K562 (cell line): ENCODE measurements at regions not wholly inside any gene's neighbourhood (a gene's known extent, or its start where the extent isn't known, plus 50 kb on each side); places are given as distances from the start of the nearest gene placed in this dataset.

Experiments
- EHMT2 ChIP-seq: fragments of 450-650 bp; IDR thresholded peaks from 2 replicates; pipeline ENCODE4 v1.6.1; 2018; ENCODE audit warnings: antibody characterized with exemption
- GTF2F1 ChIP-seq: IDR thresholded peaks from 2 replicates; pipeline ENCODE4 v1.6.1; 2011; ENCODE audit warnings: low read depth, low read length, improper control_type of control experiment
- KLF6 ChIP-seq: fragments of 250-450 bp; sonication (Bioruptor Pico); IDR thresholded peaks from 2 replicates; pipeline ENCODE4 v1.4.0; 2020; ENCODE audit warnings: mild to moderate bottlenecking, moderate library complexity, borderline replicate concordance
- NR2C1 ChIP-seq, 2 experiments: fragments of 450-650 bp; IDR thresholded peaks; 2 replicates each; pipeline ENCODE4 v1.6.1; 2017; ENCODE audit warnings: mild to moderate bottlenecking in 2 of 2, antibody characterized with exemption in 1 of 2, inconsistent platforms in 1 of 2, missing compliant biosample characterization in 1 of 2, missing genetic modification characterization in 1 of 2
- TEAD1 ChIP-seq, 2 experiments: fragments of 450-650 bp in 1 of 2; sonication (generic) in 1 of 2; formaldehyde crosslinking; IDR thresholded peaks; 2 replicates each; pipeline versions ENCODE4 v1.4.0 to v1.8.0; 2020 to 2022; ENCODE audit warnings: mild to moderate bottlenecking in 2 of 2, missing genetic modification reagents in 1 of 2
- ZNF324 ChIP-seq: fragments of 250-450 bp; sonication (Bioruptor Pico); IDR thresholded peaks from 2 replicates; pipeline ENCODE4 v1.4.0; 2020; ENCODE audit warnings: mild to moderate bottlenecking
- ZNF444 ChIP-seq: fragments of 250-450 bp; sonication (Bioruptor Pico); IDR thresholded peaks from 2 replicates; pipeline ENCODE4 v1.4.0; 2020; ENCODE audit warnings: mild to moderate bottlenecking, moderate library complexity
- TF ChIP-seq, protein P1 (sequence below): IDR thresholded peaks from 2 replicates; pipeline ENCODE4 v1.6.1; 2016; ENCODE audit warnings: missing genetic modification characterization, missing compliant biosample characterization
- TF ChIP-seq, protein P2 (sequence below): fragments of 250-450 bp; sonication (Bioruptor Pico); IDR thresholded peaks from 2 replicates; pipeline ENCODE4 v1.6.1; 2021; ENCODE audit warnings: mild to moderate bottlenecking
- TF ChIP-seq, protein P3 (sequence below): fragments of 250-450 bp; sonication (Bioruptor Pico); IDR thresholded peaks from 2 replicates; pipeline ENCODE4 v1.4.0; 2020
- TF ChIP-seq, protein P4 (sequence below): fragments of 200-800 bp; sonication (Bioruptor generic); IDR thresholded peaks from 2 replicates; pipeline ENCODE4 v1.6.1; 2016; ENCODE audit warnings: missing genetic modification characterization, missing compliant biosample characterization

DNA sequence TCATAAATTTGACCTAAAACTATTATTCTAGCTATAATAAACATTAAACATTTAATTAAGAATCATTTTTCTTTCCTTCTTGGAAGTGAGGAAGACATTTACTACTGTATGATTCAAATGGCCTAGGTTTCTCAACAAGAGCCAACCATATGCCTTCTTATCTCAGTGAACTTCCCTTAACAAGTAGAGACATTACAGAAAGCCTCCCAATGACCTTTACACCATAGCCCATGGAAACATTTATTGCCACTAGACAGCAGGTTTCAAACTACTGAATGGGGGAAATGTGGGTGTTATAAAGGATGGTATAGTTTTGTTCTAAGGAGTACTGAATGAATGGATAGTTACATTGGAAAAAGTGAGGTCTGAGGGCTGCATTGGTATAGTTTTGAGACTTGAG lies 349.4 kb upstream of the SPRED2 start (continued):
- TF ChIP-seq, protein P1, sequence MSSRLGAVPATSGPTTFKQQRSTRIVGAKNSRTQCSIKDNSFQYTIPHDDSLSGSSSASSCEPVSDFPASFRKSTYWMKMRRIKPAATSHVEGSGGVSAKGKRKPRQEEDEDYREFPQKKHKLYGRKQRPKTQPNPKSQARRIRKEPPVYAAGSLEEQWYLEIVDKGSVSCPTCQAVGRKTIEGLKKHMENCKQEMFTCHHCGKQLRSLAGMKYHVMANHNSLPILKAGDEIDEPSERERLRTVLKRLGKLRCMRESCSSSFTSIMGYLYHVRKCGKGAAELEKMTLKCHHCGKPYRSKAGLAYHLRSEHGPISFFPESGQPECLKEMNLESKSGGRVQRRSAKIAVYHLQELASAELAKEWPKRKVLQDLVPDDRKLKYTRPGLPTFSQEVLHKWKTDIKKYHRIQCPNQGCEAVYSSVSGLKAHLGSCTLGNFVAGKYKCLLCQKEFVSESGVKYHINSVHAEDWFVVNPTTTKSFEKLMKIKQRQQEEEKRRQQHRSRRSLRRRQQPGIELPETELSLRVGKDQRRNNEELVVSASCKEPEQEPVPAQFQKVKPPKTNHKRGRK (tag): no peak
- TF ChIP-seq NR2C1 (IDR thresholded peaks at IDR 0.05) (no peak), NR2C1 (tag; IDR thresholded peaks at IDR 0.05) (peak; percentile 70), ZNF444 (no peak), TEAD1 (CRISPR knock-in tag; IDR thresholded peaks at IDR 0.05) (no peak), KLF6 (CRISPR knock-in tag) (no peak), GTF2F1 (no peak), EHMT2 (0 out of 2 replicates have a peak, but pooled peaks have one; percentile 45), ZNF324 (CRISPR knock-in tag) (no peak)
- TF ChIP-seq, protein P2, sequence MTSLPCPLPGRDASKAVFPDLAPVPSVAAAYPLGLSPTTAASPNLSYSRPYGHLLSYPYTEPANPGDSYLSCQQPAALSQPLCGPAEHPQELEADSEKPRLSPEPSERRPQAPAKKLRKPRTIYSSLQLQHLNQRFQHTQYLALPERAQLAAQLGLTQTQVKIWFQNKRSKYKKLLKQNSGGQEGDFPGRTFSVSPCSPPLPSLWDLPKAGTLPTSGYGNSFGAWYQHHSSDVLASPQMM (CRISPR knock-in tag): no peak
- TF ChIP-seq, protein P3, sequence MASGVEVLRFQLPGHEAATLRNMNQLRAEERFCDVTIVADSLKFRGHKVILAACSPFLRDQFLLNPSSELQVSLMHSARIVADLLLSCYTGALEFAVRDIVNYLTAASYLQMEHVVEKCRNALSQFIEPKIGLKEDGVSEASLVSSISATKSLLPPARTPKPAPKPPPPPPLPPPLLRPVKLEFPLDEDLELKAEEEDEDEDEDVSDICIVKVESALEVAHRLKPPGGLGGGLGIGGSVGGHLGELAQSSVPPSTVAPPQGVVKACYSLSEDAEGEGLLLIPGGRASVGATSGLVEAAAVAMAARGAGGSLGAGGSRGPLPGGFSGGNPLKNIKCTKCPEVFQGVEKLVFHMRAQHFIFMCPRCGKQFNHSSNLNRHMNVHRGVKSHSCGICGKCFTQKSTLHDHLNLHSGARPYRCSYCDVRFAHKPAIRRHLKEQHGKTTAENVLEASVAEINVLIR: no peak
- TF ChIP-seq, protein P4, sequence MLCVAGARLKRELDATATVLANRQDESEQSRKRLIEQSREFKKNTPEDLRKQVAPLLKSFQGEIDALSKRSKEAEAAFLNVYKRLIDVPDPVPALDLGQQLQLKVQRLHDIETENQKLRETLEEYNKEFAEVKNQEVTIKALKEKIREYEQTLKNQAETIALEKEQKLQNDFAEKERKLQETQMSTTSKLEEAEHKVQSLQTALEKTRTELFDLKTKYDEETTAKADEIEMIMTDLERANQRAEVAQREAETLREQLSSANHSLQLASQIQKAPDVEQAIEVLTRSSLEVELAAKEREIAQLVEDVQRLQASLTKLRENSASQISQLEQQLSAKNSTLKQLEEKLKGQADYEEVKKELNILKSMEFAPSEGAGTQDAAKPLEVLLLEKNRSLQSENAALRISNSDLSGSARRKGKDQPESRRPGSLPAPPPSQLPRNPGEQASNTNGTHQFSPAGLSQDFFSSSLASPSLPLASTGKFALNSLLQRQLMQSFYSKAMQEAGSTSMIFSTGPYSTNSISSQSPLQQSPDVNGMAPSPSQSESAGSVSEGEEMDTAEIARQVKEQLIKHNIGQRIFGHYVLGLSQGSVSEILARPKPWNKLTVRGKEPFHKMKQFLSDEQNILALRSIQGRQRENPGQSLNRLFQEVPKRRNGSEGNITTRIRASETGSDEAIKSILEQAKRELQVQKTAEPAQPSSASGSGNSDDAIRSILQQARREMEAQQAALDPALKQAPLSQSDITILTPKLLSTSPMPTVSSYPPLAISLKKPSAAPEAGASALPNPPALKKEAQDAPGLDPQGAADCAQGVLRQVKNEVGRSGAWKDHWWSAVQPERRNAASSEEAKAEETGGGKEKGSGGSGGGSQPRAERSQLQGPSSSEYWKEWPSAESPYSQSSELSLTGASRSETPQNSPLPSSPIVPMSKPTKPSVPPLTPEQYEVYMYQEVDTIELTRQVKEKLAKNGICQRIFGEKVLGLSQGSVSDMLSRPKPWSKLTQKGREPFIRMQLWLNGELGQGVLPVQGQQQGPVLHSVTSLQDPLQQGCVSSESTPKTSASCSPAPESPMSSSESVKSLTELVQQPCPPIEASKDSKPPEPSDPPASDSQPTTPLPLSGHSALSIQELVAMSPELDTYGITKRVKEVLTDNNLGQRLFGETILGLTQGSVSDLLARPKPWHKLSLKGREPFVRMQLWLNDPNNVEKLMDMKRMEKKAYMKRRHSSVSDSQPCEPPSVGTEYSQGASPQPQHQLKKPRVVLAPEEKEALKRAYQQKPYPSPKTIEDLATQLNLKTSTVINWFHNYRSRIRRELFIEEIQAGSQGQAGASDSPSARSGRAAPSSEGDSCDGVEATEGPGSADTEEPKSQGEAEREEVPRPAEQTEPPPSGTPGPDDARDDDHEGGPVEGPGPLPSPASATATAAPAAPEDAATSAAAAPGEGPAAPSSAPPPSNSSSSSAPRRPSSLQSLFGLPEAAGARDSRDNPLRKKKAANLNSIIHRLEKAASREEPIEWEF (CRISPR knock-in tag): no peak
